Non-pigmented ciliary epithelial cell (primary cell): ENCODE measurements at regions not wholly inside any gene's neighbourhood (a gene's known extent, or its start where the extent isn't known, plus 50 kb on each side); places are given as distances from the start of the nearest gene placed in this dataset.
"Not testable (repeated sequence)": the region's sequence is repeated elsewhere in the genome, so short reads cannot be mapped to it uniquely, and the experiment has no call there.

Experiments
- DNase-seq: peaks from one replicate; pipeline ENCODE4 v3.0.0-alpha.2; 2010; ENCODE audit warnings: low read depth

- DNase-seq: no peak
Measured at GRCh38 chr14:43855556-43855955, 651.5 kb downstream of the FSCB start.

- no peak for DNase-seq
Measured at GRCh38 chr14:43853541-43853940, 653.5 kb downstream of the FSCB start.

- DNase-seq: no peak
Measured at GRCh38 chr14:43803076-43803689, 703.9 kb downstream of the FSCB start.

- no peak for DNase-seq
Measured at GRCh38 chr14:43795600-43796228, 711.4 kb downstream of the FSCB start.

GRCh38 chr14:43793579-43793978, 713.5 kb downstream of the FSCB start:
- DNase-seq: no peak

GRCh38 chr14:43792980-43793379, 714.1 kb downstream of the FSCB start:
- DNase-seq: no peak

GRCh38 chr14:43790681-43791080, 716.4 kb downstream of the FSCB start:
- no peak for DNase-seq

GRCh38 chr14:43789458-43789857, 717.6 kb downstream of the FSCB start:
- DNase-seq: no peak

GRCh38 chr14:43786066-43786762, 720.9 kb downstream of the FSCB start:
- DNase-seq: no peak

- DNase-seq: not testable (repeated sequence)
Measured at GRCh38 chr14:43784432-43784831, 722.7 kb downstream of the FSCB start.

- DNase-seq: no peak
Measured at GRCh38 chr14:43778937-43779639, 728.0 kb downstream of the FSCB start.

GRCh38 chr14:43778570-43778936, 728.5 kb downstream of the FSCB start:
- no peak for DNase-seq

- peak; percentile 5 for DNase-seq
Measured at GRCh38 chr14:43765474-43765873, 741.6 kb downstream of the FSCB start.

GRCh38 chr14:43764433-43764832, 742.6 kb downstream of the FSCB start:
- no peak for DNase-seq

GRCh38 chr14:43755707-43756106, 751.4 kb downstream of the FSCB start:
- DNase-seq: no peak

GRCh38 chr14:43754838-43755237, 752.2 kb downstream of the FSCB start:
- DNase-seq: no peak

- DNase-seq: no peak
Measured at GRCh38 chr14:43745746-43746145, 761.3 kb downstream of the FSCB start.

- DNase-seq: no peak
Measured at GRCh38 chr14:43735932-43736331, 771.2 kb downstream of the FSCB start.

- no peak for DNase-seq
Measured at GRCh38 chr14:43729143-43729542, 777.9 kb downstream of the FSCB start.

GRCh38 chr14:43706900-43707299, 800.2 kb downstream of the FSCB start:
- DNase-seq: no peak

GRCh38 chr14:43698561-43699284, 808.4 kb downstream of the FSCB start:
- DNase-seq: not testable (repeated sequence)

- no peak for DNase-seq
Measured at GRCh38 chr14:43697003-43697402, 810.1 kb downstream of the FSCB start.
